HUES64 (cell line): ENCODE measurements at regions not wholly inside any gene's neighbourhood (a gene's known extent, or its start where the extent isn't known, plus 50 kb on each side); places are given as distances from the start of the nearest gene placed in this dataset.

Experiments
- H3K27ac ChIP-seq: 2 replicates; pipeline ENCODE4 v1.7.0; 2013; ENCODE audit warnings: low read depth, low read length, inconsistent platforms
- H3K27me3 ChIP-seq: 2 replicates; pipeline ENCODE4 v1.6.1; 2013; ENCODE audit warnings: mild to moderate bottlenecking, low read length; ENCODE audit not compliant: insufficient read depth
- H3K36me3 ChIP-seq: 2 replicates; pipeline ENCODE4 v1.6.1; 2013; ENCODE audit warnings: mild to moderate bottlenecking, low read length; ENCODE audit not compliant: insufficient read depth
- H3K4me1 ChIP-seq: 2 replicates; pipeline ENCODE4 v1.6.1; 2013; ENCODE audit warnings: mild to moderate bottlenecking, low read length, moderate library complexity; ENCODE audit not compliant: insufficient read depth
- H3K4me3 ChIP-seq: 2 replicates; pipeline ENCODE4 v1.5.1; 2013; ENCODE audit warnings: mild to moderate bottlenecking, low read length, moderate library complexity
- H3K9ac ChIP-seq: 2 replicates; pipeline ENCODE4 v1.6.1; 2013; ENCODE audit warnings: mild to moderate bottlenecking, low read depth, low read length
- H3K9me3 ChIP-seq: 2 replicates; pipeline ENCODE4 v1.6.1; 2013; ENCODE audit warnings: low read depth, low read length; ENCODE audit not compliant: insufficient read depth
- WGBS: fragments of 150-250, 120-280 bp; methylation state at CpG from one replicate; pipeline ENCODE4 v1.1.7; 2013; ENCODE audit warnings: missing lambda C conversion rate; 5-methylcytosine and 5-hydroxymethylcytosine counted together

- WGBS: 97% methylated on average over 2 of the region's 2 CpGs
- no peaks in the 10 kb centered on the region for H3K27me3 ChIP-seq
These were observed 99.0 kb upstream of the WLS start for GRCh38 chr1:68331117-68331865.

GRCh38 chr1:68330391-68330790 lies 98.1 kb upstream of the WLS start:
- Histone ChIP-seq H3K9me3 (no peaks in the 10 kb centered on the region), H3K36me3 (no peaks in the 10 kb centered on the region), H3K9ac (no peak overlapping the region), H3K4me3 (no peak overlapping the region), H3K27ac (no peak overlapping the region), H3K4me1 (no peaks in the 10 kb centered on the region), H3K27me3 (no peaks in the 10 kb centered on the region)
- WGBS: 92% methylated on average over 2 of the region's 2 CpGs

More at GRCh38 chr1:68331117-68331865, 99.0 kb upstream of the WLS start:
- no peaks in the 10 kb centered on the region for H3K4me1 ChIP-seq
- no peaks in the 10 kb centered on the region for H3K9me3 ChIP-seq
- H3K4me3 ChIP-seq: no peak overlapping the region
- H3K9ac ChIP-seq: no peak overlapping the region
- no peak overlapping the region for H3K27ac ChIP-seq
- H3K36me3 ChIP-seq: no peaks in the 10 kb centered on the region

GRCh38 chr1:68329096-68329835 lies 96.9 kb upstream of the WLS start:
- no peaks in the 10 kb centered on the region for H3K36me3 ChIP-seq
- no peaks in the 10 kb centered on the region for H3K9me3 ChIP-seq
- H3K27me3 ChIP-seq: no peaks in the 10 kb centered on the region
- 94% methylated on average over 1 of the region's 1 CpG for WGBS
- H3K9ac ChIP-seq: no peak overlapping the region
- H3K27ac ChIP-seq: no peak overlapping the region
- H3K4me3 ChIP-seq: no peak overlapping the region
- no peaks in the 10 kb centered on the region for H3K4me1 ChIP-seq

GRCh38 chr1:68328490-68328889 lies 96.2 kb upstream of the WLS start:
- WGBS: no CpG with 5 or more reads among the region's 1 CpG

GRCh38 chr1:68327414-68327813 lies 95.1 kb upstream of the WLS start:
- Histone ChIP-seq H3K4me1 (no peaks in the 10 kb centered on the region; the same call in 1 of the 2 replicates), H3K27me3 (no peaks in the 10 kb centered on the region), H3K36me3 (no peaks in the 10 kb centered on the region), H3K27ac (no peak overlapping the region), H3K4me3 (no peak overlapping the region), H3K9me3 (no peaks in the 10 kb centered on the region), H3K9ac (no peak overlapping the region)
- WGBS: 88% methylated on average over 2 of the region's 3 CpGs

More at GRCh38 chr1:68328490-68328889, 96.2 kb upstream of the WLS start:
- H3K4me3 ChIP-seq: no peak overlapping the region
- H3K36me3 ChIP-seq: no peaks in the 10 kb centered on the region
- H3K27me3 ChIP-seq: no peaks in the 10 kb centered on the region
- H3K9me3 ChIP-seq: no peaks in the 10 kb centered on the region
- no peak overlapping the region for H3K27ac ChIP-seq
- no peaks in the 10 kb centered on the region for H3K4me1 ChIP-seq
- no peak overlapping the region for H3K9ac ChIP-seq

- Histone ChIP-seq H3K4me3 (no peak overlapping the region), H3K9me3 (no peaks in the 10 kb centered on the region), H3K9ac (no peak overlapping the region), H3K27me3 (no peaks in the 10 kb centered on the region), H3K4me1 (no peaks in the 10 kb centered on the region; the same call in 1 of the 2 replicates), H3K27ac (no peak overlapping the region), H3K36me3 (no peaks in the 10 kb centered on the region)
- WGBS: 98% methylated on average over 2 of the region's 2 CpGs
These were observed 94.2 kb upstream of the WLS start for GRCh38 chr1:68326481-68326880.

GRCh38 chr1:68324316-68324715 lies 92.0 kb upstream of the WLS start:
- no peak overlapping the region for H3K27ac ChIP-seq
- WGBS: 93% methylated on average over 2 of the region's 2 CpGs

GRCh38 chr1:68322837-68323687 lies 90.7 kb upstream of the WLS start:
- Histone ChIP-seq H3K9ac (no peak overlapping the region), H3K9me3 (no peaks in the 10 kb centered on the region), H3K27ac (no peak overlapping the region), H3K36me3 (no peaks in the 10 kb centered on the region), H3K4me3 (no peak overlapping the region), H3K27me3 (no peaks in the 10 kb centered on the region), H3K4me1 (peaks cover 16% of the 10 kb centered on the region; the same call in 1 of the 2 replicates)
- 90% methylated on average over 14 of the region's 15 CpGs for WGBS

More at GRCh38 chr1:68324316-68324715, 92.0 kb upstream of the WLS start:
- Histone ChIP-seq H3K4me1 (peaks cover 16% of the 10 kb centered on the region; the same call in 1 of the 2 replicates), H3K4me3 (no peak overlapping the region), H3K27me3 (no peaks in the 10 kb centered on the region), H3K9ac (no peak overlapping the region), H3K9me3 (no peaks in the 10 kb centered on the region), H3K36me3 (no peaks in the 10 kb centered on the region)

GRCh38 chr1:68322096-68322495 lies 89.8 kb upstream of the WLS start:
- Histone ChIP-seq H3K27me3 (no peaks in the 10 kb centered on the region), H3K4me1 (peaks cover 16% of the 10 kb centered on the region; the same call in 1 of the 2 replicates), H3K36me3 (no peaks in the 10 kb centered on the region), H3K9ac (no peak overlapping the region), H3K4me3 (no peak overlapping the region), H3K9me3 (no peaks in the 10 kb centered on the region), H3K27ac (no peak overlapping the region)
- 96% methylated on average over 4 of the region's 4 CpGs for WGBS

GRCh38 chr1:68321084-68321685 lies 88.9 kb upstream of the WLS start:
- Histone ChIP-seq H3K27ac (no peak overlapping the region), H3K4me1 (peaks cover 16% of the 10 kb centered on the region; the same call in 1 of the 2 replicates), H3K4me3 (no peak overlapping the region), H3K36me3 (no peaks in the 10 kb centered on the region), H3K27me3 (no peaks in the 10 kb centered on the region), H3K9ac (no peak overlapping the region), H3K9me3 (no peaks in the 10 kb centered on the region)
- WGBS: 24% methylated on average over 6 of the region's 6 CpGs
